WTC11 (cell line): ENCODE measurements at regions not wholly inside any gene's neighbourhood (a gene's known extent, or its start where the extent isn't known, plus 50 kb on each side); places are given as distances from the start of the nearest gene placed in this dataset.

ENCODE experiments used
- E2F4 ChIP-seq: sonication (generic); formaldehyde crosslinking; IDR thresholded peaks from 2 replicates; pipeline ENCODE4 v1.8.1; 2022; ENCODE audit warnings: low read depth, mild to moderate bottlenecking, moderate library complexity, missing genetic modification reagents, borderline replicate concordance
- GTF2I ChIP-seq: fragments of 250-450 bp; sonication (Bioruptor Pico); conservative IDR thresholded peaks from 2 replicates; pipeline ENCODE4 v1.4.0; 2021; ENCODE audit warnings: mild to moderate bottlenecking
- NR2C2 ChIP-seq: sonication (generic); formaldehyde crosslinking; IDR thresholded peaks from 2 replicates; pipeline ENCODE4 v1.8.0; 2022; ENCODE audit warnings: mild to moderate bottlenecking, missing genetic modification reagents
- ZBTB43 ChIP-seq: sonication (generic); formaldehyde crosslinking; IDR thresholded peaks from 2 replicates; pipeline ENCODE4 v1.8.1; 2023; ENCODE audit warnings: mild to moderate bottlenecking, missing genetic modification reagents
- TF ChIP-seq, protein P1 (sequence below): sonication (generic); formaldehyde crosslinking; IDR thresholded peaks from 2 replicates; pipeline ENCODE4 v1.8.0; 2022; ENCODE audit warnings: mild to moderate bottlenecking, missing genetic modification reagents
- TF ChIP-seq, protein P2 (sequence below): fragments of 200-600 bp; IDR thresholded peaks from 2 replicates; pipeline ENCODE4 v1.8.0; 2022; ENCODE audit warnings: antibody characterized with exemption

- no peak for TF ChIP-seq E2F4
- TF ChIP-seq, protein P1, sequence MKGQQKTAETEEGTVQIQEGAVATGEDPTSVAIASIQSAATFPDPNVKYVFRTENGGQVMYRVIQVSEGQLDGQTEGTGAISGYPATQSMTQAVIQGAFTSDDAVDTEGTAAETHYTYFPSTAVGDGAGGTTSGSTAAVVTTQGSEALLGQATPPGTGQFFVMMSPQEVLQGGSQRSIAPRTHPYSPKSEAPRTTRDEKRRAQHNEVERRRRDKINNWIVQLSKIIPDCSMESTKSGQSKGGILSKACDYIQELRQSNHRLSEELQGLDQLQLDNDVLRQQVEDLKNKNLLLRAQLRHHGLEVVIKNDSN, result no peak
- TF ChIP-seq, protein P2, sequence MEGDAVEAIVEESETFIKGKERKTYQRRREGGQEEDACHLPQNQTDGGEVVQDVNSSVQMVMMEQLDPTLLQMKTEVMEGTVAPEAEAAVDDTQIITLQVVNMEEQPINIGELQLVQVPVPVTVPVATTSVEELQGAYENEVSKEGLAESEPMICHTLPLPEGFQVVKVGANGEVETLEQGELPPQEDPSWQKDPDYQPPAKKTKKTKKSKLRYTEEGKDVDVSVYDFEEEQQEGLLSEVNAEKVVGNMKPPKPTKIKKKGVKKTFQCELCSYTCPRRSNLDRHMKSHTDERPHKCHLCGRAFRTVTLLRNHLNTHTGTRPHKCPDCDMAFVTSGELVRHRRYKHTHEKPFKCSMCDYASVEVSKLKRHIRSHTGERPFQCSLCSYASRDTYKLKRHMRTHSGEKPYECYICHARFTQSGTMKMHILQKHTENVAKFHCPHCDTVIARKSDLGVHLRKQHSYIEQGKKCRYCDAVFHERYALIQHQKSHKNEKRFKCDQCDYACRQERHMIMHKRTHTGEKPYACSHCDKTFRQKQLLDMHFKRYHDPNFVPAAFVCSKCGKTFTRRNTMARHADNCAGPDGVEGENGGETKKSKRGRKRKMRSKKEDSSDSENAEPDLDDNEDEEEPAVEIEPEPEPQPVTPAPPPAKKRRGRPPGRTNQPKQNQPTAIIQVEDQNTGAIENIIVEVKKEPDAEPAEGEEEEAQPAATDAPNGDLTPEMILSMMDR, result no peak
- no peak for TF ChIP-seq NR2C2 (CRISPR knock-in tag)
- TF ChIP-seq ZBTB43 (CRISPR knock-in tag), result no peak
- TF ChIP-seq GTF2I (CRISPR knock-in tag), result no peak
Observed at GRCh38 chr11:39960206-39960605, 1499.2 kb downstream of the LRRC4C start.
